ENCODE measurements at regions not wholly inside any gene's neighbourhood (a gene's known extent, or its start where the extent isn't known, plus 50 kb on each side); places are given as distances from the start of the nearest gene placed in this dataset.

DNA sequence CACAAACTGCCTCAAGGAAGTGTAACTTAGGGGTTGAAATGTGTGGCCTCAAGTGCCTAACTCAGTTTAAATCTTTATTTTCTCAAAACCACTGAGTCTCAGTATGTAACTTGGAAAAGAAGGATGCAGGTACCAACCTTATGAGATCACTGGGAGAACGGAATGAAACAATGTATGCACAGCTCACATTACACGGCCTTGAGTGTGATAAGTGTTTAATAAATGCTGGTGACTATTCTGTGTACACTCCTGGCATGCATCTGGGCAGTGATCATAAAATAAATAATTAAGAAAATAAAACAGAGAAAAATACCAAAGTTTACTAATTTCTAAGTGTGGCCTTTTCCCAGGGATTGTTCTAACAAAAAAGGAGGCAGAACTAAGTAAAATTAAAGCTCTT lies 974.5 kb upstream of the FLRT2 start:
- no peaks in the 10 kb centered on the region for H3K36me3 ChIP-seq (ENCODE audit: control insufficient read depth in 2 of 3, insufficient read depth in 3 of 3, low read length in 3 of 3)
- intact Hi-C loops (cut with DNase I) = no loop called here
- FAIRE-seq = no peak
- no peak overlapping the region for H3K4me3 ChIP-seq (ENCODE audit: low read length in 3 of 3)
- no peak for DNase-seq
- no peak overlapping the region for H3K27ac ChIP-seq (ENCODE audit: low read depth in 2 of 2, low read length in 2 of 2)
- no peaks in the 10 kb centered on the region for H3K27me3 ChIP-seq (ENCODE audit: control insufficient read depth, insufficient read depth, low read length)
- H3K9ac ChIP-seq (ENCODE audit: low read length in 3 of 3) = no peak overlapping the region
- TF ChIP-seq, protein P1, sequence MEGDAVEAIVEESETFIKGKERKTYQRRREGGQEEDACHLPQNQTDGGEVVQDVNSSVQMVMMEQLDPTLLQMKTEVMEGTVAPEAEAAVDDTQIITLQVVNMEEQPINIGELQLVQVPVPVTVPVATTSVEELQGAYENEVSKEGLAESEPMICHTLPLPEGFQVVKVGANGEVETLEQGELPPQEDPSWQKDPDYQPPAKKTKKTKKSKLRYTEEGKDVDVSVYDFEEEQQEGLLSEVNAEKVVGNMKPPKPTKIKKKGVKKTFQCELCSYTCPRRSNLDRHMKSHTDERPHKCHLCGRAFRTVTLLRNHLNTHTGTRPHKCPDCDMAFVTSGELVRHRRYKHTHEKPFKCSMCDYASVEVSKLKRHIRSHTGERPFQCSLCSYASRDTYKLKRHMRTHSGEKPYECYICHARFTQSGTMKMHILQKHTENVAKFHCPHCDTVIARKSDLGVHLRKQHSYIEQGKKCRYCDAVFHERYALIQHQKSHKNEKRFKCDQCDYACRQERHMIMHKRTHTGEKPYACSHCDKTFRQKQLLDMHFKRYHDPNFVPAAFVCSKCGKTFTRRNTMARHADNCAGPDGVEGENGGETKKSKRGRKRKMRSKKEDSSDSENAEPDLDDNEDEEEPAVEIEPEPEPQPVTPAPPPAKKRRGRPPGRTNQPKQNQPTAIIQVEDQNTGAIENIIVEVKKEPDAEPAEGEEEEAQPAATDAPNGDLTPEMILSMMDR (IDR thresholded peaks at IDR 0.05; ENCODE audit: borderline replicate concordance, extremely low read depth, insufficient read depth) = no peak
- H3K4me1 ChIP-seq (ENCODE audit: control insufficient read depth in 2 of 3, insufficient read depth in 2 of 3, low read depth in 1 of 3, low read length in 3 of 3) = no peaks in the 10 kb centered on the region
- H3K9me3 ChIP-seq (ENCODE audit: control insufficient read depth in 2 of 3, insufficient read depth in 1 of 3, low read length in 3 of 3) = no peaks in the 10 kb centered on the region

DNA sequence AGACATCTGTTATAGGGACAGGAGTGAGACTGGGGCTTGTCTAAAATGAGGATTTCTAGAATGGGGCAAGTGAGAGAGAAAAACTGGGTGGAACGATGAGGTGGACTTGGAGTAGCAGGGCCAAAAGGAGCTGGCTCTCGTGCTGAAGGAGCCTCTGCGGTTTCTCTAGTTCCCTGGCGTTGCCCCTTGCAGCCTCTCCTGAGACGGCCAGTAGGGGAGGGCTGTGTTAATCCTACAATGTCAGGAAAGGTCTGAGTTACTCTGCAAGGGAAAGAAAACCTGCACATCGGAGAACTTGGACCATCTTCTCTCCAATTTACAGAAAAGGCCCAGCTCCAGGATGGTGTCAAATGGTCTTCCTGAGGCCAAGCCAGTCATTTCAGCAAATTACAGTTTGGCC lies 963.8 kb upstream of the FLRT2 start:
- DNase-seq (no peak), FAIRE-seq (no peak)
- Histone ChIP-seq H3K9ac (ENCODE audit: low read length in 3 of 3) (no peak overlapping the region), H3K27ac (ENCODE audit: low read depth in 2 of 2, low read length in 2 of 2) (no peak overlapping the region), H3K9me3 (ENCODE audit: control insufficient read depth in 2 of 3, insufficient read depth in 1 of 3, low read length in 3 of 3) (no peaks in the 10 kb centered on the region), H3K4me3 (ENCODE audit: low read length in 3 of 3) (no peak overlapping the region), H3K27me3 (ENCODE audit: control insufficient read depth, insufficient read depth, low read length) (no peaks in the 10 kb centered on the region), H3K36me3 (ENCODE audit: control insufficient read depth in 2 of 3, insufficient read depth in 3 of 3, low read length in 3 of 3) (no peaks in the 10 kb centered on the region), H3K4me1 (ENCODE audit: control insufficient read depth in 2 of 3, insufficient read depth in 2 of 3, low read depth in 1 of 3, low read length in 3 of 3) (no peaks in the 10 kb centered on the region)
- intact Hi-C loops (cut with DNase I) = no loop called here
- TF ChIP-seq, protein P1 (IDR thresholded peaks at IDR 0.05; ENCODE audit: borderline replicate concordance, extremely low read depth, insufficient read depth) = no peak

DNA sequence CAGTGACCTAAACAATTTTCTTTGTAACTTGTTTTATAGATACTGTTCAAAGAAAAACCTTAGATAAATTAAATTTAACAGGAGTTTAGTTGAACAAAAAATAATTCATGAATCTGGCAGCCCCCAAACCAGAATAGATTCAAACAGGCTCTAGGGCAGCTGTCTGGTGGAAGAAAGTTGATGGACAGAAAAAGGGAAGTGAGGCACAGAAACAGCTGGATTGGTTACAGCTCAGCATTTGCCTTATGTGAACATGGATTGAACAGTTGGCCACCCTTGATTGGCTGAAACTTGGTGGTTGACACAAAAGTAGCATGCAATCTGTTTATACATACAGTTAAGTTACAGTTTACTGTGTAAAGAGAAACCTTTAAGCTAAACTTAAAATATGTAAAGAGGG lies 954.3 kb upstream of the FLRT2 start:
- FAIRE-seq (no peak), DNase-seq (no peak)
- Histone ChIP-seq H3K9ac (ENCODE audit: low read length in 3 of 3) (no peak overlapping the region), H3K4me3 (ENCODE audit: low read length in 3 of 3) (no peak overlapping the region), H3K36me3 (ENCODE audit: control insufficient read depth in 2 of 3, insufficient read depth in 3 of 3, low read length in 3 of 3) (no peaks in the 10 kb centered on the region), H3K9me3 (ENCODE audit: control insufficient read depth in 2 of 3, insufficient read depth in 1 of 3, low read length in 3 of 3) (no peaks in the 10 kb centered on the region), H3K27me3 (ENCODE audit: control insufficient read depth, insufficient read depth, low read length) (no peaks in the 10 kb centered on the region), H3K27ac (ENCODE audit: low read depth in 2 of 2, low read length in 2 of 2) (no peak overlapping the region), H3K4me1 (ENCODE audit: control insufficient read depth in 2 of 3, insufficient read depth in 2 of 3, low read depth in 1 of 3, low read length in 3 of 3) (no peaks in the 10 kb centered on the region)
- intact Hi-C loops (cut with DNase I) = no loop called here
- TF ChIP-seq, protein P1 (IDR thresholded peaks at IDR 0.05; ENCODE audit: borderline replicate concordance, extremely low read depth, insufficient read depth) = no peak

DNA sequence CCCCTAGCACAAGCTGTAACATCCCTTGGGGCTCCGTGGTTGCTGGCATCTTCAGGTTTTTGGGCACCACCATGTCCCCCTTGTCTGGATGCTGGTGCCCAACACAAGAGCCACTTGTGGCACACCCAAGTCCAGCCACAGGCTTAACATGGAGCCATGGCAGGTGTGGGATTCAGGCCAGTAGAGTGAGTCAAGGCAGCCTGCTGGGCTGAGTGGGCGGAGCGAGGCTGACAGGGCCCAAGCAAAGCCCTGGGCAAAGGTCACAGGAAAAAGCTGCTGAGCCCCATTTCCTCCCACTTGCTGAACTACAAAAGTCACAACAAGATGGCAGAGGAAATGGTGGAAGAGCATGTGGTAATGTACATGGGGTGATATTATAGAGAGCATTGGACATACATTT lies 950.7 kb upstream of the FLRT2 start:
- no peaks in the 10 kb centered on the region for H3K36me3 ChIP-seq (ENCODE audit: control insufficient read depth in 2 of 3, insufficient read depth in 3 of 3, low read length in 3 of 3)
- TF ChIP-seq, protein P1 (IDR thresholded peaks at IDR 0.05; ENCODE audit: borderline replicate concordance, extremely low read depth, insufficient read depth) = no peak
- FAIRE-seq (no peak), DNase-seq (no peak)
- no peaks in the 10 kb centered on the region for H3K9me3 ChIP-seq (ENCODE audit: control insufficient read depth in 2 of 3, insufficient read depth in 1 of 3, low read length in 3 of 3)
- no peak overlapping the region for H3K4me3 ChIP-seq (ENCODE audit: low read length in 3 of 3)
- no peaks in the 10 kb centered on the region for H3K4me1 ChIP-seq (ENCODE audit: control insufficient read depth in 2 of 3, insufficient read depth in 2 of 3, low read depth in 1 of 3, low read length in 3 of 3)
- H3K27me3 ChIP-seq (ENCODE audit: control insufficient read depth, insufficient read depth, low read length) = no peaks in the 10 kb centered on the region
- no peak overlapping the region for H3K9ac ChIP-seq (ENCODE audit: low read length in 3 of 3)
- no peak overlapping the region for H3K27ac ChIP-seq (ENCODE audit: low read depth in 2 of 2, low read length in 2 of 2)
- intact Hi-C loops (cut with DNase I) = no loop called here

Data from kidney (tissue), 13 donors.